ENCODE measurements at regions not wholly inside any gene's neighbourhood (a gene's known extent, or its start where the extent isn't known, plus 50 kb on each side); places are given as distances from the start of the nearest gene placed in this dataset.

DNA sequence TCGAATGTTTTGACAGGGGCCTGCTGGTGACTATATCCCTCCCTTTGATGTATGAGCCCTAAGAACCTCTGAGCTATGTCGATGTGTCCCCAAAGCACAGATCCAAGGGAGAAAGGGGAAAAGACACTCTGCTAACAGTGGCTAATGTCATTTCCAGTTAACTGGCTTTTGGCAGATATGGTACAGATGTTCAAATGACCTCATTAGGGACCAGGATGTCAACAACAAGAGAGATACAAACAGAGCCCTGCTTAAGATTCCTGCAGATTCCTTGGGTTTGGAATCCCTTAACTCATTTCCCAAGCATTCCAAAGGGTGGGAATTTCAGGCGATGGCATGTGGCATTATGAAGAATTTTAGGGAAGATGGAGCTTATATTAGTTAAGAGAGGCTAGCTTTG lies 517.3 kb downstream of the SOX6 start:
- intact Hi-C loops (cut with micrococcal nuclease), result no loop called here
- no peak overlapping the region for H3K27ac ChIP-seq (replicated peaks)
- no peaks in the 10 kb centered on the region for H3K9me3 ChIP-seq (replicated peaks)
- no peaks in the 10 kb centered on the region for H3K36me3 ChIP-seq
- H3K4me3 ChIP-seq, result no peak overlapping the region
- peaks cover 30% of the 10 kb centered on the region for H3K4me1 ChIP-seq
- TF ChIP-seq, protein P1, sequence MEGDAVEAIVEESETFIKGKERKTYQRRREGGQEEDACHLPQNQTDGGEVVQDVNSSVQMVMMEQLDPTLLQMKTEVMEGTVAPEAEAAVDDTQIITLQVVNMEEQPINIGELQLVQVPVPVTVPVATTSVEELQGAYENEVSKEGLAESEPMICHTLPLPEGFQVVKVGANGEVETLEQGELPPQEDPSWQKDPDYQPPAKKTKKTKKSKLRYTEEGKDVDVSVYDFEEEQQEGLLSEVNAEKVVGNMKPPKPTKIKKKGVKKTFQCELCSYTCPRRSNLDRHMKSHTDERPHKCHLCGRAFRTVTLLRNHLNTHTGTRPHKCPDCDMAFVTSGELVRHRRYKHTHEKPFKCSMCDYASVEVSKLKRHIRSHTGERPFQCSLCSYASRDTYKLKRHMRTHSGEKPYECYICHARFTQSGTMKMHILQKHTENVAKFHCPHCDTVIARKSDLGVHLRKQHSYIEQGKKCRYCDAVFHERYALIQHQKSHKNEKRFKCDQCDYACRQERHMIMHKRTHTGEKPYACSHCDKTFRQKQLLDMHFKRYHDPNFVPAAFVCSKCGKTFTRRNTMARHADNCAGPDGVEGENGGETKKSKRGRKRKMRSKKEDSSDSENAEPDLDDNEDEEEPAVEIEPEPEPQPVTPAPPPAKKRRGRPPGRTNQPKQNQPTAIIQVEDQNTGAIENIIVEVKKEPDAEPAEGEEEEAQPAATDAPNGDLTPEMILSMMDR (IDR thresholded peaks at IDR 0.05; ENCODE audit: borderline replicate concordance), result no peak
- DNase-seq, result no peak
- no peaks in the 10 kb centered on the region for H3K27me3 ChIP-seq (ENCODE audit: low read depth)

DNA sequence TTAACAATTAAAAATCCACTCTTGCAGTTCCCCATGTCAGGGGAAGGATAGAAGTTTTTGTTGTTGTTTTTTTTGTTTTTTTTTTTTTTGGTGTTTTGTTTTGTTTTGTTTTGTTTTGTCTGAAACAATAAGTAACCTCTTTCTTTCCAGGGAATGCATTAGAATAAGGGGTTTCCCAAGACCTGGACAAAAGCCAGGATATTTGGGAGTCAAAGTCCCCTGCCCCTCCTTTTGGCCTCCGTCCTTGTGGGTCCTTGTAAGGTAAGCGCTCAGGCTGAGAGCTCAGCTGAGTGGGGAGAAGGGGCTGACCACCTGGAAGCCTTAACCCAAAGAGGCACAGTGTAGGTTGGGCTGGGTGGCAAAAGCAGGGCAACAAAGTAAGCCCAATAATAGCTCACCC lies 515.4 kb downstream of the SOX6 start:
- H3K9me3 ChIP-seq (replicated peaks), result no peaks in the 10 kb centered on the region
- H3K4me3 ChIP-seq, result no peak overlapping the region
- no peak overlapping the region for H3K27ac ChIP-seq (replicated peaks)
- DNase-seq, result no peak
- H3K36me3 ChIP-seq, result no peaks in the 10 kb centered on the region
- peaks cover 36% of the 10 kb centered on the region for H3K4me1 ChIP-seq
- intact Hi-C loops (cut with micrococcal nuclease), result no loop called here
- TF ChIP-seq, protein P1 (IDR thresholded peaks at IDR 0.05; ENCODE audit: borderline replicate concordance), result no peak
- no peaks in the 10 kb centered on the region for H3K27me3 ChIP-seq (ENCODE audit: low read depth)

DNA sequence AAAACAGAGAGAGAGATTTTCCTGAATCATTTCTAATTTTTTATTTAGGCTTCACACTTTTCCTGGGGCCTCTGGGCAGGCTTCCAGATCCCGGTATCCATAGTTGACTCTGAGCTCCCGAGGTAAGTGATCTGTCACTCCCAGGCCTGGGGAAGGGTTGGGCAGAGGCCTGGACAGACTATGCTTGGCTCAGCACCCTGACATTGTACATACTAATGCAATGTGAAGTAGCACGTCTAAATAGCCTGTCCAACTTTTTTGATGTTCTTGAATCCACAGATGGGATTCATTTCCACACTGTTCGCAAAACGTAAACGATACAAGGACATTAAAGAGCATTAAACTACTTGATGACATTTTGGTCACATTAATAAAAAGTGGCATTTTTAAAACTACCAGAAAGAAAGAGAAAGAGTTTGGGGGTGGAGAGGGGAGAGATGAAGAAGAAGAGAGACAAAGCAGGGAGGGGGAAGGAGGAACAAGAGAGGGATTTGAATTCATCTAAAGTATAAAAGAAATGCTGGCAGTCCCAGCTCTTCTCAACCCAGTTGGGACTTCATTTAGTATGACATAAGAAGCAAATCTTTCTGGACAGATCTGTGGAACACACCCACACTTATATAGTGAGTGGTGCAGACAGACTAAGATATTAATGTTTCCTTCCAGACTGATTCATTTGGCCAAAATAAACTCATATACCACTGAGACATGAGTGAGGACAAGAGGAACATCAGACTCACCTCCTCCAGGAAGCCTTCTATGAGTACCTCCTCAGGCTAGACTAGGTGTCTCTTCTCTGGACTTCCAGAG lies 514.2 kb downstream of the SOX6 start:
- no peaks in the 10 kb centered on the region for H3K9me3 ChIP-seq (replicated peaks)
- no peaks in the 10 kb centered on the region for H3K27me3 ChIP-seq (ENCODE audit: low read depth)
- H3K27ac ChIP-seq (replicated peaks), result peak overlapping the region; percentile 23
- peak; percentile 21 for DNase-seq
- no peak overlapping the region for H3K4me3 ChIP-seq
- peaks cover 36% of the 10 kb centered on the region for H3K4me1 ChIP-seq
- TF ChIP-seq, protein P1 (IDR thresholded peaks at IDR 0.05; ENCODE audit: borderline replicate concordance), result no peak
- intact Hi-C loops (cut with micrococcal nuclease), result no loop called here
- no peaks in the 10 kb centered on the region for H3K36me3 ChIP-seq

DNA sequence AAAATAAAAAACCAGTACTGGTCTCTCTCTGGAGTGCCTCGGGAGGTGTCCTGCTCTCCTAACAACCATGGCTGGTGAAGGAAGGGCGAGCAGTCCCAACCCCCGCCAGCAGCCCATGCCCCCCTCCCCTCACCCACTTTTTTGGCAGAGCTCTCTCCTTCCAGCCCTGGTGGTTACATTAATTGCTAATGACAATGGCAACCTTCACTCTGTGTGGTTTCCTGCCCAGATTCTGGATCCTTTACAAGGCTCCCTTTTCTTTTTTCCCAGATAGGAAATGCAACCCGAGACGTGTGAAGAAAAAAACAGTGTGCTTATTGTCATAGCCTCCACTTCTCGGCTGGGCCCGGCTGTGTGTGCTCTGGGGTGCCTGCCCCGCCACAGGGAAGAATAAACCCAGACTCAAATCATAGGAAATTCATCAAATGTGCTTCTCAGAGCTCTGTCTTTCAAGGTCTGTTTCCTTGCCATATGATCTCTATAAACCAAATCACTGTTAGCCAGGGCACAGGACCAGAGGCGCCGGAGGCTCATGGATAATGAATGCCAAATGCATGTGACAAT lies 513.0 kb downstream of the SOX6 start:
- intact Hi-C loops (cut with micrococcal nuclease), result no loop called here
- no peak for DNase-seq
- no peak overlapping the region for H3K27ac ChIP-seq (replicated peaks)

DNA sequence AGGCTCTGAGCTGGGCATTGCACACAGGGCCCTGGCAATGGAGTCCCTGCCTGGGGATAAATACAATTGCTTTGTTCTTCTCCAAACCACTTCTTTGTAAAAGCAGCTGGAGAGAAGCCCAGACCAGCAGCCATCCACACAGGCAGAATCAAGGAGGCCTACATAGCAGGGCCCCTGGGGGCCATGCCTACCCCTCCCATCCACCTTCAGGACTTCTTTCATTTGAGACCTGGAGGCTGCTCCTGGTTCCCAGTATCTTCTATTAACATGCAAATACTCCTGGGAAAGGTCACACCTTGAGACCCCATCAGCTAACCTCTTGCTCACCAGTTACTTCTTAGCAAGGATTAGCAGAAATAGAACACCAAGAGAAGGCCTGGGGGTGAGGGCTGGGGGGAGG lies 511.1 kb downstream of the SOX6 start:
- DNase-seq, result no peak
- H3K27me3 ChIP-seq (ENCODE audit: low read depth), result no peaks in the 10 kb centered on the region
- intact Hi-C loops (cut with micrococcal nuclease), result no loop called here

More for the DNA sequence above, 513.0 kb downstream of the SOX6 start:
- H3K27me3 ChIP-seq (ENCODE audit: low read depth), result no peaks in the 10 kb centered on the region
- H3K4me1 ChIP-seq, result peaks cover 36% of the 10 kb centered on the region
- no peaks in the 10 kb centered on the region for H3K9me3 ChIP-seq (replicated peaks)
- H3K36me3 ChIP-seq, result no peaks in the 10 kb centered on the region
- TF ChIP-seq, protein P1 (IDR thresholded peaks at IDR 0.05; ENCODE audit: borderline replicate concordance), result no peak
- H3K4me3 ChIP-seq, result no peak overlapping the region

More for the DNA sequence above, 511.1 kb downstream of the SOX6 start:
- H3K4me1 ChIP-seq, result peaks cover 46% of the 10 kb centered on the region
- H3K27ac ChIP-seq (replicated peaks), result no peak overlapping the region
- H3K4me3 ChIP-seq, result no peak overlapping the region
- H3K36me3 ChIP-seq, result no peaks in the 10 kb centered on the region
- no peaks in the 10 kb centered on the region for H3K9me3 ChIP-seq (replicated peaks)
- TF ChIP-seq, protein P1 (IDR thresholded peaks at IDR 0.05; ENCODE audit: borderline replicate concordance), result no peak
